K562 (cell line): ENCODE measurements at regions not wholly inside any gene's neighbourhood (a gene's known extent, or its start where the extent isn't known, plus 50 kb on each side); places are given as distances from the start of the nearest gene placed in this dataset.

Experiments
- ATF7 ChIP-seq: fragments of 450-650 bp; IDR thresholded peaks from 2 replicates; pipeline ENCODE4 v1.7.1; 2014; ENCODE audit warnings: mild to moderate bottlenecking, moderate library complexity
- CAMTA2 ChIP-seq: fragments of 250-450 bp; sonication (Bioruptor Pico); conservative IDR thresholded peaks from 2 replicates; pipeline ENCODE4 v1.5.1; 2022
- COPS2 ChIP-seq: fragments of 450-650 bp; conservative IDR thresholded peaks from 2 replicates; pipeline ENCODE4 v1.6.1; 2016; ENCODE audit warnings: mild to moderate bottlenecking, moderate library complexity
- ELF1 ChIP-seq: fragments of 200-800 bp; sonication (Bioruptor generic); IDR thresholded peaks from 2 replicates; pipeline ENCODE4 v1.6.1; 2016; ENCODE audit warnings: missing genetic modification characterization, missing compliant biosample characterization
- KLF10 ChIP-seq: fragments of 250-450 bp; sonication (Bioruptor Pico); IDR thresholded peaks from 2 replicates; pipeline ENCODE4 v1.6.1; 2021; ENCODE audit warnings: matching md5 sums
- MTA2 ChIP-seq: fragments of 450-650 bp; IDR thresholded peaks from 2 replicates; pipeline ENCODE4 v1.6.1; 2016; ENCODE audit warnings: low read depth
- ZNF785 ChIP-seq: fragments of 250-450 bp; sonication (Bioruptor Pico); IDR thresholded peaks from 2 replicates; pipeline ENCODE4 v1.4.0; 2020; ENCODE audit warnings: mild to moderate bottlenecking
- TF ChIP-seq, protein P1 (sequence below): sonication (generic); formaldehyde crosslinking; IDR thresholded peaks from 2 replicates; pipeline ENCODE4 v1.8.1; 2022; ENCODE audit warnings: missing genetic modification reagents
- TF ChIP-seq, protein P2 (sequence below), 2 experiments: fragments of 450-650 bp; formaldehyde crosslinking in 1 of 2; IDR thresholded peaks; 2 replicates each; pipeline versions ENCODE4 v1.4.0 to v1.6.1; 2014 to 2020; ENCODE audit warnings: mild to moderate bottlenecking in 2 of 2, borderline replicate concordance in 1 of 2, low read depth in 1 of 2
- TF ChIP-seq, protein P3 (sequence below): sonication (generic); formaldehyde crosslinking; IDR thresholded peaks from 2 replicates; pipeline ENCODE4 v1.8.1; 2023; ENCODE audit warnings: mild to moderate bottlenecking, missing genetic modification reagents

DNA sequence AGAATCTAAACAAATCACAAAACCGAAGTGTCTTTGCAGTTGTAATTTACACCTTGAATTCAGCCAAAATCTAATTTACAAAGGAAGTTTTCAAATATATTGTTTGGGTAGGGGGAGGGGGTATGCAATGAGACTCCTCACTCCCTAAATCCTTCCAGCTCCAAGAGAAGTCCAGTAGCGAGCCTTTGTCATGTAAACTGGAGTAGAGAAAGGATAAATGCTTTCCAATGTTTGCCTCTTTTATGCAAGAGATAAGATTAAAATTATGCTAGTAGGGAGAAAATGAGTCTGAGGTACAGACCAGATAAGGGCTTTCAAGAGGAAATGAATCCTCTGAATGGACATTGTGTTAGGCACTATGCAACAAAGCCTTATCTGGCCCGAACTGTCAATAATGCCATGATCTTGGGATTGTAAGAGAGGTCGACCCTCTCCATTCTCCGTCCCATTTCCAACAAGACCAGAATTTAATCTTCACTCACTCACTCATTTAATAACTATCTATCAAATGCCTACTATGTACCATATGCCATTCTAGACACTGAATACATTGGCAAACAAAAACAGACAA is 199.2 kb downstream of the LACC1 start:
- TF ChIP-seq, protein P1, sequence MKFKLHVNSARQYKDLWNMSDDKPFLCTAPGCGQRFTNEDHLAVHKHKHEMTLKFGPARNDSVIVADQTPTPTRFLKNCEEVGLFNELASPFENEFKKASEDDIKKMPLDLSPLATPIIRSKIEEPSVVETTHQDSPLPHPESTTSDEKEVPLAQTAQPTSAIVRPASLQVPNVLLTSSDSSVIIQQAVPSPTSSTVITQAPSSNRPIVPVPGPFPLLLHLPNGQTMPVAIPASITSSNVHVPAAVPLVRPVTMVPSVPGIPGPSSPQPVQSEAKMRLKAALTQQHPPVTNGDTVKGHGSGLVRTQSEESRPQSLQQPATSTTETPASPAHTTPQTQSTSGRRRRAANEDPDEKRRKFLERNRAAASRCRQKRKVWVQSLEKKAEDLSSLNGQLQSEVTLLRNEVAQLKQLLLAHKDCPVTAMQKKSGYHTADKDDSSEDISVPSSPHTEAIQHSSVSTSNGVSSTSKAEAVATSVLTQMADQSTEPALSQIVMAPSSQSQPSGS (CRISPR knock-in tag): no peak
- TF ChIP-seq CAMTA2: no peak
- TF ChIP-seq COPS2: no peak
- TF ChIP-seq, protein P2, sequence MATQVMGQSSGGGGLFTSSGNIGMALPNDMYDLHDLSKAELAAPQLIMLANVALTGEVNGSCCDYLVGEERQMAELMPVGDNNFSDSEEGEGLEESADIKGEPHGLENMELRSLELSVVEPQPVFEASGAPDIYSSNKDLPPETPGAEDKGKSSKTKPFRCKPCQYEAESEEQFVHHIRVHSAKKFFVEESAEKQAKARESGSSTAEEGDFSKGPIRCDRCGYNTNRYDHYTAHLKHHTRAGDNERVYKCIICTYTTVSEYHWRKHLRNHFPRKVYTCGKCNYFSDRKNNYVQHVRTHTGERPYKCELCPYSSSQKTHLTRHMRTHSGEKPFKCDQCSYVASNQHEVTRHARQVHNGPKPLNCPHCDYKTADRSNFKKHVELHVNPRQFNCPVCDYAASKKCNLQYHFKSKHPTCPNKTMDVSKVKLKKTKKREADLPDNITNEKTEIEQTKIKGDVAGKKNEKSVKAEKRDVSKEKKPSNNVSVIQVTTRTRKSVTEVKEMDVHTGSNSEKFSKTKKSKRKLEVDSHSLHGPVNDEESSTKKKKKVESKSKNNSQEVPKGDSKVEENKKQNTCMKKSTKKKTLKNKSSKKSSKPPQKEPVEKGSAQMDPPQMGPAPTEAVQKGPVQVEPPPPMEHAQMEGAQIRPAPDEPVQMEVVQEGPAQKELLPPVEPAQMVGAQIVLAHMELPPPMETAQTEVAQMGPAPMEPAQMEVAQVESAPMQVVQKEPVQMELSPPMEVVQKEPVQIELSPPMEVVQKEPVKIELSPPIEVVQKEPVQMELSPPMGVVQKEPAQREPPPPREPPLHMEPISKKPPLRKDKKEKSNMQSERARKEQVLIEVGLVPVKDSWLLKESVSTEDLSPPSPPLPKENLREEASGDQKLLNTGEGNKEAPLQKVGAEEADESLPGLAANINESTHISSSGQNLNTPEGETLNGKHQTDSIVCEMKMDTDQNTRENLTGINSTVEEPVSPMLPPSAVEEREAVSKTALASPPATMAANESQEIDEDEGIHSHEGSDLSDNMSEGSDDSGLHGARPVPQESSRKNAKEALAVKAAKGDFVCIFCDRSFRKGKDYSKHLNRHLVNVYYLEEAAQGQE (IDR thresholded peaks at IDR 0.05; ENCODE audit: borderline replicate concordance): no peak
- TF ChIP-seq, protein P2 (CRISPR knock-in tag; IDR thresholded peaks at IDR 0.05; ENCODE audit: low read depth): no peak
- TF ChIP-seq, protein P3, sequence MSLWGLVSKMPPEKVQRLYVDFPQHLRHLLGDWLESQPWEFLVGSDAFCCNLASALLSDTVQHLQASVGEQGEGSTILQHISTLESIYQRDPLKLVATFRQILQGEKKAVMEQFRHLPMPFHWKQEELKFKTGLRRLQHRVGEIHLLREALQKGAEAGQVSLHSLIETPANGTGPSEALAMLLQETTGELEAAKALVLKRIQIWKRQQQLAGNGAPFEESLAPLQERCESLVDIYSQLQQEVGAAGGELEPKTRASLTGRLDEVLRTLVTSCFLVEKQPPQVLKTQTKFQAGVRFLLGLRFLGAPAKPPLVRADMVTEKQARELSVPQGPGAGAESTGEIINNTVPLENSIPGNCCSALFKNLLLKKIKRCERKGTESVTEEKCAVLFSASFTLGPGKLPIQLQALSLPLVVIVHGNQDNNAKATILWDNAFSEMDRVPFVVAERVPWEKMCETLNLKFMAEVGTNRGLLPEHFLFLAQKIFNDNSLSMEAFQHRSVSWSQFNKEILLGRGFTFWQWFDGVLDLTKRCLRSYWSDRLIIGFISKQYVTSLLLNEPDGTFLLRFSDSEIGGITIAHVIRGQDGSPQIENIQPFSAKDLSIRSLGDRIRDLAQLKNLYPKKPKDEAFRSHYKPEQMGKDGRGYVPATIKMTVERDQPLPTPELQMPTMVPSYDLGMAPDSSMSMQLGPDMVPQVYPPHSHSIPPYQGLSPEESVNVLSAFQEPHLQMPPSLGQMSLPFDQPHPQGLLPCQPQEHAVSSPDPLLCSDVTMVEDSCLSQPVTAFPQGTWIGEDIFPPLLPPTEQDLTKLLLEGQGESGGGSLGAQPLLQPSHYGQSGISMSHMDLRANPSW (CRISPR knock-in tag): no peak
- no peak for TF ChIP-seq ZNF785 (CRISPR knock-in tag)
- TF ChIP-seq KLF10 (CRISPR knock-in tag): no peak
- no peak for TF ChIP-seq ELF1 (tag)
- TF ChIP-seq ATF7: no peak
- no peak for TF ChIP-seq MTA2
